Stimulated activated CD4-positive, alpha-beta T cell treated with anti-CD3 and anti-CD28 coated beads, Interleukin-1b, Interleukin-23, amount 100 ng/mL, for 24 hours (primary cell): ENCODE measurements at regions not wholly inside any gene's neighbourhood (a gene's known extent, or its start where the extent isn't known, plus 50 kb on each side); places are given as distances from the start of the nearest gene placed in this dataset.

ENCODE experiments used
- DNase-seq, 4 experiments: peaks; one replicate each; pipeline ENCODE4 v3.0.0-alpha.2; 2020; ENCODE audit warnings: low read depth in 4 of 4, low spot score in 1 of 4

- no peak for DNase-seq
Observed at GRCh38 chr6:1201547-1202200, 110.2 kb upstream of the FOXQ1 start.

GRCh38 chr6:1200409-1201101 is 111.3 kb upstream of the FOXQ1 start:
- no peak for DNase-seq

GRCh38 chr6:1200081-1200408 is 111.9 kb upstream of the FOXQ1 start:
- no peak for DNase-seq

GRCh38 chr6:1197309-1197708 is 114.6 kb upstream of the FOXQ1 start:
- DNase-seq = no peak

- no peak for DNase-seq
Observed at GRCh38 chr6:1191141-1191630, 120.7 kb upstream of the FOXQ1 start.

GRCh38 chr6:1190366-1190765 is 121.5 kb upstream of the FOXQ1 start:
- DNase-seq = no peak

- no peak for DNase-seq
Observed at GRCh38 chr6:1188199-1188598, 123.7 kb upstream of the FOXQ1 start.

- no peak for DNase-seq
Observed at GRCh38 chr6:1187293-1188131, 124.4 kb upstream of the FOXQ1 start.

GRCh38 chr6:1184318-1184717 is 127.6 kb upstream of the FOXQ1 start:
- DNase-seq = no peak

- DNase-seq = no peak
Observed at GRCh38 chr6:1182722-1183521, 129.0 kb upstream of the FOXQ1 start.

- no peak for DNase-seq
Observed at GRCh38 chr6:1181939-1182605, 129.8 kb upstream of the FOXQ1 start.

- DNase-seq = no peak
Observed at GRCh38 chr6:1179571-1180459, 132.1 kb upstream of the FOXQ1 start.

GRCh38 chr6:1178590-1178989 is 133.3 kb upstream of the FOXQ1 start:
- no peak for DNase-seq

GRCh38 chr6:1176567-1176966 is 135.3 kb upstream of the FOXQ1 start:
- no peak for DNase-seq

GRCh38 chr6:1175877-1176276 is 136.0 kb upstream of the FOXQ1 start:
- DNase-seq = no peak

GRCh38 chr6:1170794-1171193 is 141.1 kb upstream of the FOXQ1 start:
- no peak for DNase-seq

- DNase-seq = no peak
Observed at GRCh38 chr6:1164600-1164999, 147.3 kb upstream of the FOXQ1 start.

- DNase-seq = no peak
Observed at GRCh38 chr6:1163501-1163900, 148.4 kb upstream of the FOXQ1 start.

- no peak for DNase-seq
Observed at GRCh38 chr6:1162367-1163275, 149.3 kb upstream of the FOXQ1 start.
